Fibroblast of the aortic adventitia (primary cell): ENCODE measurements at regions not wholly inside any gene's neighbourhood (a gene's known extent, or its start where the extent isn't known, plus 50 kb on each side); places are given as distances from the start of the nearest gene placed in this dataset.
A peak's percentile ranks its signal among the peaks of the same experiment; 100 is the strongest.

Experiments used
- DNase-seq: peaks from one replicate; pipeline ENCODE4 v3.0.0-alpha.2; 2010; ENCODE audit warnings: low read depth
- H3K4me3 ChIP-seq: 2 replicates; pipeline ENCODE4 v1.5.1; 2011; ENCODE audit warnings: low read depth, mild to moderate bottlenecking, control low read depth, low read length, moderate library complexity
- TF ChIP-seq, protein P1 (sequence below): IDR thresholded peaks from 2 replicates; pipeline ENCODE4 v1.5.1; 2011; ENCODE audit warnings: mild to moderate bottlenecking, low read length, control low read depth, inconsistent platforms; ENCODE audit not compliant: insufficient read depth

DNA sequence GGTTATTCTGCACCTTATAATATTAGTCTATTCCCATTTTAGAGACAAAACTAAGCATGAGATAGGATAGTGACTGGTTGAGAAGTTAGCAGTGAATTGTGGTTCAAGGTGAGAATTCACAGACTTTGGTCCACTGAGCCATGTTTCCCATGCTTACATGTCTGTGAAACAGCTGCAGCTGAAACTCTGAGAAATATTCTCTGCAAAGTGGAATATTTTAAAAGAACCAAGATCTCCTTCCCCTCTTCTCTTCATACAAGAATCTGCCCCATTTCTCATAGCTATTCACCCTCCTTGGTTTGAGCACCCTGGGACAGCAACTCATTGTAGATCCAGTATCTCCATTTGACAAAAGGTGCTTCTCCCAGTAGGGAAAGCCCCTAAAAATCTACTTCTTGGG is 70.2 kb upstream of the TMEM170B start:
- TF ChIP-seq, protein P1, sequence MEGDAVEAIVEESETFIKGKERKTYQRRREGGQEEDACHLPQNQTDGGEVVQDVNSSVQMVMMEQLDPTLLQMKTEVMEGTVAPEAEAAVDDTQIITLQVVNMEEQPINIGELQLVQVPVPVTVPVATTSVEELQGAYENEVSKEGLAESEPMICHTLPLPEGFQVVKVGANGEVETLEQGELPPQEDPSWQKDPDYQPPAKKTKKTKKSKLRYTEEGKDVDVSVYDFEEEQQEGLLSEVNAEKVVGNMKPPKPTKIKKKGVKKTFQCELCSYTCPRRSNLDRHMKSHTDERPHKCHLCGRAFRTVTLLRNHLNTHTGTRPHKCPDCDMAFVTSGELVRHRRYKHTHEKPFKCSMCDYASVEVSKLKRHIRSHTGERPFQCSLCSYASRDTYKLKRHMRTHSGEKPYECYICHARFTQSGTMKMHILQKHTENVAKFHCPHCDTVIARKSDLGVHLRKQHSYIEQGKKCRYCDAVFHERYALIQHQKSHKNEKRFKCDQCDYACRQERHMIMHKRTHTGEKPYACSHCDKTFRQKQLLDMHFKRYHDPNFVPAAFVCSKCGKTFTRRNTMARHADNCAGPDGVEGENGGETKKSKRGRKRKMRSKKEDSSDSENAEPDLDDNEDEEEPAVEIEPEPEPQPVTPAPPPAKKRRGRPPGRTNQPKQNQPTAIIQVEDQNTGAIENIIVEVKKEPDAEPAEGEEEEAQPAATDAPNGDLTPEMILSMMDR: no peak
- no peak overlapping the region for H3K4me3 ChIP-seq
- DNase-seq: no peak

DNA sequence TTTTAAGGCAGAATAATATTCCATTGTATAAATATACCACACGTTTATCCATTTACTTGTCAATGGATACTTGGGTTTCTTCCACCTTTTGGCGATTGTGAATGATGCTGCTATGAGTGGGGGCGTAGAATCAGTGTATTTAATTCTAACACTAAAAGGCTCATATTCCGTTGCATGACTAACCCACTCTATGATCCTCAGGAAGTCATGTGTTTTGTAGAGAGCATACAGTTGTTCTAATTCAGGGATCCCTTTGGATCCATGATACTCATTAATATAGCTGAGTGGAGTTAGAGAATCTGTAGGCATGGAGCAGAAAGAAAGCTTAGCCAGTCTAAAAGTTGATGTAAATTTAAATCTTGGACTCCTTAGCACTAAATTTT is 74.2 kb upstream of the TMEM170B start:
- TF ChIP-seq, protein P1: no peak
- no peak for DNase-seq
- H3K4me3 ChIP-seq: no peak overlapping the region

DNA sequence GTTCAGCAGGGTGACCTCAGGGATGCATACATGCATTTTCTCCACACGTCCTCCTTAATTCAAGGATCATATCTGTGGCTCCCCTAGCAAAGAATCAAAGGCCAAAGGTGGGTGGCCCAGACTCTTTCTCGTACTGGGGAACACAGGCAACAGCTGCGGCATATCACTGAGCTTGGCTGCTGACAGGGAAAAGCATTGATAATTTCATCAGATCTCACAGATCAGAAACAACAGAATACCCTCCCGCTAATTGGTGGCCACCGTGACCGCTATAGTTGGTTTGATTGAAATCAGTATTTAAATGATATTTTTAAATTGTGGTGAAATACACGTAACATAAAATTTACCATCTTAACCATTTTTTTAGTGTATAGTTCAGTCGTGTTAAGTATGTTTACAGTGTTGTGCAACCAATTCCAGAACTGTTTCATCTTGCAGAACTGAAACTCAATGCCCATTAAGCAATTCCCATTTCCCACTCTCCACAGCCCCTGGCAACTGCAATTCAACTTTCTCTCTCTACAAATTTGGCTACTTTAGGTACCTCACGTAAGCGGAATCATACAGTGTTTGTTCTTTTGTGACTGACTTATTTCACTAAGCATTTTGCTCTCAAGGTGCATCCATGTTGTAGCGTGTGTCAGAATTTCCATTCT is 74.7 kb upstream of the TMEM170B start:
- TF ChIP-seq, protein P1: no peak
- H3K4me3 ChIP-seq: no peak overlapping the region
- DNase-seq: no peak

DNA sequence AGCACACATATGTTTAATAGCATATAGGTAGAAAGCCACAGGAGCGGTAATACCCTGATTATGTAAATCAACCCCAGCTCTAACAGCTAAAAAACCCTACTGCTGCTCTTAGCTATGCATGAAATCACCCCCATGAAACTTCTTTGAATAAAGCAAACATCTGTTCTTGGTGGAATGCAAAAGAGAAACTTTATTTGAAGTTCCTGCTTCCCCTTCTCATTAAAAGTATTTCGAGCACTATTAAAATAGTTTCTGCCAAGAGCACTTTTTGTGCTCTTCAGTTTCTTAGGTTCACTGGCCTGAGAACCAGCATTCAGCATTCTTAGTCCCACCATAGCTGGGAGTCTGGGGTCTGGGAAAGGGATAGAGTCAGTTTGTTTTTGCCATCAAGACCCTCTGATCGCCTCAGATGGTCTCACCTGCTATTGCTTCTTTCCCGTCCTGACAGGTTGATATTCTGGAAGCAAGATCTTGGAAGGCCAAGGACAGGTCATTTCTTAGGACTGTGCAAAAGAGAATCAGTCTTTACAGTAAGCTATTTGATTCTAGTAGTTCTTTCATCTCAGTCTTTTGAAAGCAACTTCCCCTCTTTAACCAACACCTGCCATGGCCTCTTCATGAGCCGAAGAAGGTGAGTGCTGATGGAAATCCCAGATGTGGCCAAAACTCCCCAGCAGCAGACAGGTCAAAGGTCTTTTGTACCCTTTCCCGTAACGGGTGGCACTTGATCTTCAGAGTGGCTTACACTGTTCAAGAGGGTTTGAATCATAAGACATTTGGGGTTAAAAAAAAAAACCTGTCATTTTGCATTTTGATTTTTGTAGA is 76.5 kb upstream of the TMEM170B start:
- H3K4me3 ChIP-seq: no peak overlapping the region
- TF ChIP-seq, protein P1: no peak
- DNase-seq: no peak

DNA sequence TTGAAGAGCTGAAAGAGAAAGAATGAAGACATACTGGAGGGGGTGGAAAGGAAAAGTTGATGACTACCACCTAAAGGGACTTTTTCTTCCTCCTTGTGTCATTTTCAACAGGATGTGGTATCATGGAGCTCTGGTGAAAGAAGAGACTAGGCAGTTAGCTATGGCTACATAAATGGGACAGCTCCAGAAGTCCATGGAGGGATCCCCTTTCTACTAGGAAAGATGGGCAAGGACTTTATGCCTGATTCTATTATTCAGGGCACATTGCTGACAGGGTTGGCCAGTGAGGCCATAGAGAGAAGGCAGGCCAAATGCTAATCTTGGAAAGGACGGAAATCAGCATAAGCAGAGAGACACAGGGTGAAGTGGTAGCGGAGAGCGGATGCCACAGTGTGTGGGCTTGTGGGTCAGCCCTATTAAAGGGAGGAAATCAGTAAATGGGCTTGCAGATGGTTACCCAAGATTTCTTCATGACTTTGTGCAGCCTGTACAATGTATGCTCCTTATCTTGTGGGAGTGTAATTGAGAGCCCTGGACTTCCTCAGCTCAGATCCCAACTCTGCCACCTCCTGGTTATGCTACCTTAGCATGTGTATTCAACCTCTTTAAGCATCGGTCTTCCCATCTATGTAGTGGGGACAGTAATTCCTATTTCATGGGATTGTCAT is 77.4 kb upstream of the TMEM170B start:
- TF ChIP-seq, protein P1: no peak
- DNase-seq: peak; percentile 21
- H3K4me3 ChIP-seq: no peak overlapping the region

DNA sequence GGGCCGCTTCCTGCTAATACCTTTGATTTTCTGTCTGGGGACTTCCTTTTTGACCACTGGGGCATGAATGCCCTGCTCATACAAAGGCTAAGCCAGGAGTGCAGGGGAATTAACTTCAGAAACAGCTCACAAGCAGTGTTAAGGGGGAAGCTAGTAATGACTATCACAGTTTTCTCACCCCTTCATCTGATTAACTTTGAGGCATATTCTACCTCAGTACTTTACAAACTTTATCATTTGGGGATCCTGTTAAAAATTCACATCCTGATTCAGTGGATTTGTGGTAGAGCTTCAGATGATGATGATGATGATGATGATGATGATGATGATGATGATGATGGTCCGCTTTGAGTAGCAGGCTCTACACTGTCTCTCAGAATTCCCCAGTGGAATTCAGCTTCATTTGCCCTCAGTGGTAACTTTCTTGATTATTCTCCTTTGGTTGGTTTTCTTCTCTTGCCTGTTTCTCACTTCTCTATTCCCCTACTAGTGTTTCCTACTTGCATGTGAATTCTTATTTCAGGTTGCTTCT is 78.4 kb upstream of the TMEM170B start:
- no peak overlapping the region for H3K4me3 ChIP-seq
- TF ChIP-seq, protein P1: no peak
- no peak for DNase-seq
